ENCODE measurements at regions not wholly inside any gene's neighbourhood (a gene's known extent, or its start where the extent isn't known, plus 50 kb on each side); places are given as distances from the start of the nearest gene placed in this dataset.

DNA sequence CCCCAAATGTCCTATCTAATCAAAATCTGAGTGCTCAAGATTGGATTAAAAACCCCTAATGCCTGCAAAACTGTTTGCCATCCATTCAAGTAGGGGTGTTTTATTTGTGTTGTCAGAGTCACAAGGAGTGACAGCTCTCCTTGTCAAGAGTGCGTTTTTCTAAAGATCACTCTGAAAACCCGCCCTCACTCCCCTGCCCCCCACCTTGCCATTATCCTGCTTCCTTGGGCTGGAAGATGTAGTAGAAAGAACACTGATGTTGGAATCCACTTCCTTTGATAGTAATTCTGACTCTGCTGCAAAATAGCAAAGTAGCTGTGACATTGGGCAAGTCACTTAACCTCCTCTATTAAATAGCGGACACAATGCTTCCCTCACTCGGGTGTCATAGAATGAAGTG lies 155.6 kb downstream of the TSN start:
- Histone ChIP-seq H3K27me3 (ENCODE audit: control insufficient read depth in 1 of 2, insufficient read depth in 2 of 2, low read length in 2 of 2) (no peaks in the 10 kb centered on the region), H3K4me1 (ENCODE audit: control insufficient read depth, insufficient read depth, low read length) (no peaks in the 10 kb centered on the region), H3K4me3 (ENCODE audit: low read length in 2 of 2) (no peak overlapping the region), H3K9ac (ENCODE audit: low read length in 2 of 2) (no peak overlapping the region), H3K27ac (ENCODE audit: low read length) (no peak overlapping the region), H3K9me3 (ENCODE audit: control insufficient read depth in 2 of 2, low read length in 2 of 2) (peaks cover 0 to 8% of the 10 kb centered on the region in 2 donors), H3K36me3 (ENCODE audit: control insufficient read depth in 2 of 2, insufficient read depth in 2 of 2, low read length in 2 of 2) (no peaks in the 10 kb centered on the region)

DNA sequence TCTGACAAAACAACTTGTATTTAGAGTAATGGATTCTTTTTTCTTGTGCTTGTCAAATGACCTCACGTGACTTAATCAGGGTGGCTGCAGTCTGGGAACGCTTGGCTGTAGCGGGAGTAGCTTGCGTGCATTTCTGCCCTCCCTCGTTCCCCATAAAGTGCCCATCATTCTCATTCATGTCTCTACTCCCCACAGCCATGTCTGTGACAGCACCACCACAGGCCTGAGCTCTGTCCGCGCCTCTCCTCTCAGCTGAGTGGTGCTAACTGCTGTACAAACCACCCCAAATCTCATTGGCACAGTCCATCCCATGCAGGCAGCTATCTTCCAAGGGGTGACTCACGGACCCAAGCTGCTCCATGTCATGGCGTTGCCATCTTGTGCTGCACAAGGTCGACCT lies 161.7 kb downstream of the TSN start:
- H3K9ac ChIP-seq (ENCODE audit: low read length in 2 of 2): no peak overlapping the region
- H3K4me3 ChIP-seq (ENCODE audit: low read length in 2 of 2): no peak overlapping the region
- no peaks in the 10 kb centered on the region for H3K27me3 ChIP-seq (ENCODE audit: control insufficient read depth in 1 of 2, insufficient read depth in 2 of 2, low read length in 2 of 2)
- peaks cover 0 to 10% of the 10 kb centered on the region in 2 donors for H3K9me3 ChIP-seq (ENCODE audit: control insufficient read depth in 2 of 2, low read length in 2 of 2)
- H3K36me3 ChIP-seq (ENCODE audit: control insufficient read depth in 2 of 2, insufficient read depth in 2 of 2, low read length in 2 of 2): no peaks in the 10 kb centered on the region
- no peak overlapping the region for H3K27ac ChIP-seq (ENCODE audit: low read length)
- H3K4me1 ChIP-seq (ENCODE audit: control insufficient read depth, insufficient read depth, low read length): no peaks in the 10 kb centered on the region

DNA sequence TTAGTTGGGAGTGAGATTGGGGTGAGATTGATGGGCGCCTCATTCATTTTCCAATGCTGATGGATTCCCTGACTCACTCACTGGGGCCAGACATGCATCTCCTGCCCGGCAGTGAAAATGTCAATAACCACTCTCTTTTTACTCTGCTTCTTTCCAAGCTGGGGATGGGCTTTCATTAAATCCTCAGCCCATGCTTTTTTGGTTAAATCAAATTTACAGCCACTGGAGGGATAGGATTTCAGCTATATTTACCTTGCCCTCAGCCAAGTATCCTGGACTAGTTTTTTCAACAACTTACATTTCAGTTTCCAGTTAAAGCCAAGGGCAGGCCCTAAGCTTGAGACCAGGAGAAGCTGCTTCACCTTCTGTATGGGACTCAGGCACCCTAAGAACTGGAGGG lies 162.8 kb downstream of the TSN start:
- Histone ChIP-seq H3K4me1 (ENCODE audit: control insufficient read depth, insufficient read depth, low read length) (no peaks in the 10 kb centered on the region), H3K36me3 (ENCODE audit: control insufficient read depth in 2 of 2, insufficient read depth in 2 of 2, low read length in 2 of 2) (no peaks in the 10 kb centered on the region), H3K9ac (ENCODE audit: low read length in 2 of 2) (no peak overlapping the region), H3K27ac (ENCODE audit: low read length) (no peak overlapping the region), H3K27me3 (ENCODE audit: control insufficient read depth in 1 of 2, insufficient read depth in 2 of 2, low read length in 2 of 2) (no peaks in the 10 kb centered on the region), H3K9me3 (ENCODE audit: control insufficient read depth in 2 of 2, low read length in 2 of 2) (peaks cover 0 to 10% of the 10 kb centered on the region in 2 donors), H3K4me3 (ENCODE audit: low read length in 2 of 2) (no peak overlapping the region)

- no peaks in the 10 kb centered on the region for H3K36me3 ChIP-seq (ENCODE audit: control insufficient read depth in 2 of 2, insufficient read depth in 2 of 2, low read length in 2 of 2)
- H3K4me1 ChIP-seq (ENCODE audit: control insufficient read depth, insufficient read depth, low read length): no peaks in the 10 kb centered on the region
- H3K9ac ChIP-seq (ENCODE audit: low read length in 2 of 2): no peak overlapping the region
- no peaks in the 10 kb centered on the region for H3K27me3 ChIP-seq (ENCODE audit: control insufficient read depth in 1 of 2, insufficient read depth in 2 of 2, low read length in 2 of 2)
- no peak overlapping the region for H3K4me3 ChIP-seq (ENCODE audit: low read length in 2 of 2)
- H3K9me3 ChIP-seq (ENCODE audit: control insufficient read depth in 2 of 2, low read length in 2 of 2): peaks cover 0 to 10% of the 10 kb centered on the region in 2 donors
- no peak overlapping the region for H3K27ac ChIP-seq (ENCODE audit: low read length)
These were observed 164.4 kb downstream of the TSN start for GRCh38 chr2:121919803-121920202.

DNA sequence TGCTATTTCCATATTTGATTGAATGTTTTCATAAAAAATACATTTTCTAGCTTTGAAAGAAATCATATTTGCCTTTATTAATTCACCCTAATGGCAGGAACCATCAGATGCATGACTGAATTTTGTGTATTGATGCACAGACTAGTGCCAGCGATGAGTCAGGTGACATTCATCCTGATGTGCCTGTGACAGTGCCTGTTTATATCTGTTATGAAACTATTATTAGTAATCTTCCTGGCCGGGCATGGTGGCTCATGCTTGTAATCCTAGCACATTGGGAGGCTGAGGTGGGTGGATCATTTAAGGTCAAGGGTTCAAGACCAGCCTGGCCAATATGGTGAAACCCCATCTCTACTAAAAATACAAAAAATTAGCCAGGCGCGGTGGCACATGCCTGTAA lies 170.0 kb downstream of the TSN start:
- H3K27ac ChIP-seq (ENCODE audit: low read length): no peak overlapping the region
- H3K4me1 ChIP-seq (ENCODE audit: control insufficient read depth, insufficient read depth, low read length): no peaks in the 10 kb centered on the region
- H3K36me3 ChIP-seq (ENCODE audit: control insufficient read depth in 2 of 2, insufficient read depth in 2 of 2, low read length in 2 of 2): no peaks in the 10 kb centered on the region
- H3K9me3 ChIP-seq (ENCODE audit: control insufficient read depth in 2 of 2, low read length in 2 of 2): peaks cover 0 to 9% of the 10 kb centered on the region in 2 donors
- no peaks in the 10 kb centered on the region for H3K27me3 ChIP-seq (ENCODE audit: control insufficient read depth in 1 of 2, insufficient read depth in 2 of 2, low read length in 2 of 2)
- H3K9ac ChIP-seq (ENCODE audit: low read length in 2 of 2): no peak overlapping the region
- H3K4me3 ChIP-seq (ENCODE audit: low read length in 2 of 2): no peak overlapping the region

GRCh38 chr2:121943285-121943684 lies 187.8 kb downstream of the TSN start:
- no peak overlapping the region for H3K9ac ChIP-seq (ENCODE audit: low read length in 2 of 2)
- no peaks in the 10 kb centered on the region for H3K4me1 ChIP-seq (ENCODE audit: control insufficient read depth, insufficient read depth, low read length)
- H3K4me3 ChIP-seq (ENCODE audit: low read length in 2 of 2): no peak overlapping the region
- no peaks in the 10 kb centered on the region for H3K27me3 ChIP-seq (ENCODE audit: control insufficient read depth in 1 of 2, insufficient read depth in 2 of 2, low read length in 2 of 2)
- H3K9me3 ChIP-seq (ENCODE audit: control insufficient read depth in 2 of 2, low read length in 2 of 2): no peaks in the 10 kb centered on the region
- no peak overlapping the region for H3K27ac ChIP-seq (ENCODE audit: low read length)
- H3K36me3 ChIP-seq (ENCODE audit: control insufficient read depth in 2 of 2, insufficient read depth in 2 of 2, low read length in 2 of 2): no peaks in the 10 kb centered on the region

- H3K27me3 ChIP-seq (ENCODE audit: control insufficient read depth in 1 of 2, insufficient read depth in 2 of 2, low read length in 2 of 2): no peaks in the 10 kb centered on the region
- no peaks in the 10 kb centered on the region for H3K9me3 ChIP-seq (ENCODE audit: control insufficient read depth in 2 of 2, low read length in 2 of 2)
- H3K27ac ChIP-seq (ENCODE audit: low read length): no peak overlapping the region
- no peak overlapping the region for H3K4me3 ChIP-seq (ENCODE audit: low read length in 2 of 2)
- no peaks in the 10 kb centered on the region for H3K36me3 ChIP-seq (ENCODE audit: control insufficient read depth in 2 of 2, insufficient read depth in 2 of 2, low read length in 2 of 2)
- H3K4me1 ChIP-seq (ENCODE audit: control insufficient read depth, insufficient read depth, low read length): no peaks in the 10 kb centered on the region
- no peak overlapping the region for H3K9ac ChIP-seq (ENCODE audit: low read length in 2 of 2)
These were observed 188.8 kb downstream of the TSN start for GRCh38 chr2:121944072-121944831.

- Histone ChIP-seq H3K9ac (ENCODE audit: low read length in 2 of 2) (no peak overlapping the region), H3K4me3 (ENCODE audit: low read length in 2 of 2) (no peak overlapping the region), H3K27ac (ENCODE audit: low read length) (no peak overlapping the region), H3K4me1 (ENCODE audit: control insufficient read depth, insufficient read depth, low read length) (no peaks in the 10 kb centered on the region), H3K27me3 (ENCODE audit: control insufficient read depth in 1 of 2, insufficient read depth in 2 of 2, low read length in 2 of 2) (no peaks in the 10 kb centered on the region), H3K9me3 (ENCODE audit: control insufficient read depth in 2 of 2, low read length in 2 of 2) (no peaks in the 10 kb centered on the region), H3K36me3 (ENCODE audit: control insufficient read depth in 2 of 2, insufficient read depth in 2 of 2, low read length in 2 of 2) (no peaks in the 10 kb centered on the region)
These were observed 192.2 kb downstream of the TSN start for GRCh38 chr2:121947674-121948073.

- Histone ChIP-seq H3K27ac (ENCODE audit: low read length) (no peak overlapping the region), H3K4me3 (ENCODE audit: low read length in 2 of 2) (no peak overlapping the region), H3K36me3 (ENCODE audit: control insufficient read depth in 2 of 2, insufficient read depth in 2 of 2, low read length in 2 of 2) (no peaks in the 10 kb centered on the region), H3K27me3 (ENCODE audit: control insufficient read depth in 1 of 2, insufficient read depth in 2 of 2, low read length in 2 of 2) (no peaks in the 10 kb centered on the region), H3K4me1 (ENCODE audit: control insufficient read depth, insufficient read depth, low read length) (no peaks in the 10 kb centered on the region), H3K9me3 (ENCODE audit: control insufficient read depth in 2 of 2, low read length in 2 of 2) (peaks cover 0 to 4% of the 10 kb centered on the region in 2 donors), H3K9ac (ENCODE audit: low read length in 2 of 2) (no peak overlapping the region)
These were observed 193.8 kb downstream of the TSN start for GRCh38 chr2:121949271-121949670.

DNA sequence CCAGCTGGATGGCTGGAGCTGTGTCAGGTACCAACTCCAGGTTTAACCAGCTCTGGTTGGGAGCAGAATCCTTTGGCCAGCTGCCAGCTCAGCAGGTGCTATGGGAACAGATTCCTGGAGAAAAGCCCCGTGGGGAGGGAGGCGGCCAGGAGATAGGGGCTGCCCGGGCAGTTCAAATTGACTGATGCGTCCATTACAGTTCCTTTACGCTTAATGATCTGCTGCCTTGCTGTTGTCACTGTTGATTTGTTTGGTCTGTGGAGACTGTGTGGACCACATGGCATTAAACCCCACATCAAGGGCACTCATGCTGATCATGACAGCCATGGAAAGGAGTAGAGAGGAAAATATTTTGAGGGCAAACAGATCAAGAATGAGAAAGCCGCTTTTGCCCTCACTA lies 200.0 kb downstream of the TSN start:
- H3K27ac ChIP-seq (ENCODE audit: low read length): no peak overlapping the region
- no peaks in the 10 kb centered on the region for H3K36me3 ChIP-seq (ENCODE audit: control insufficient read depth in 2 of 2, insufficient read depth in 2 of 2, low read length in 2 of 2)
- H3K4me1 ChIP-seq (ENCODE audit: control insufficient read depth, insufficient read depth, low read length): no peaks in the 10 kb centered on the region
- H3K9me3 ChIP-seq (ENCODE audit: control insufficient read depth in 2 of 2, low read length in 2 of 2): peaks cover 0 to 4% of the 10 kb centered on the region in 2 donors
- peaks cover 0 to 4% of the 10 kb centered on the region in 2 donors for H3K27me3 ChIP-seq (ENCODE audit: control insufficient read depth in 1 of 2, insufficient read depth in 2 of 2, low read length in 2 of 2)
- no peak overlapping the region for H3K4me3 ChIP-seq (ENCODE audit: low read length in 2 of 2)
- H3K9ac ChIP-seq (ENCODE audit: low read length in 2 of 2): no peak overlapping the region

DNA sequence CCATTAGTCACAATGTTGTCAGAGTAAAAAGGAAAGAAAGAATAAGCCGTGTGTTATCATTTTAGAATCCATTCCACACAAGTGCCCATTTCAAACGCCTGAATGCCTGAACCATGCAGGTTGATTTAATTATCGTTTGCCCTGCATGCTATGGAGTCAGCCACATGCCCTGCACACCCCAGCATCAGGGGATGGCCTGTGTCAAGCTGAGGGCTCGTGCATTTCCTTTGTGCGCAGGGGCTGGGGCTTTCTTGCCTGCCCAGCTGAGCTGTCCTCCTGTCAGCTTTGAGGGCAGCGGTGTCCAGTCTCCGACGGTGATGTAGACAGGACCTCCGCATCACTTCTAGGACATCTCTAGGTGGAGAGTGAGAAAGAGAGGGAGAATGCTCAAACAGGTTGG lies 200.4 kb downstream of the TSN start:
- H3K4me1 ChIP-seq (ENCODE audit: control insufficient read depth, insufficient read depth, low read length): no peaks in the 10 kb centered on the region
- H3K36me3 ChIP-seq (ENCODE audit: control insufficient read depth in 2 of 2, insufficient read depth in 2 of 2, low read length in 2 of 2): no peaks in the 10 kb centered on the region
- peaks cover 0 to 4% of the 10 kb centered on the region in 2 donors for H3K9me3 ChIP-seq (ENCODE audit: control insufficient read depth in 2 of 2, low read length in 2 of 2)
- no peak overlapping the region for H3K27ac ChIP-seq (ENCODE audit: low read length)
- no peak overlapping the region for H3K4me3 ChIP-seq (ENCODE audit: low read length in 2 of 2)
- peaks cover 0 to 4% of the 10 kb centered on the region in 2 donors for H3K27me3 ChIP-seq (ENCODE audit: control insufficient read depth in 1 of 2, insufficient read depth in 2 of 2, low read length in 2 of 2)
- no peak overlapping the region for H3K9ac ChIP-seq (ENCODE audit: low read length in 2 of 2)

Measured in stomach smooth muscle (tissue), 2 donors.